ENCODE measurements at regions not wholly inside any gene's neighbourhood (a gene's known extent, or its start where the extent isn't known, plus 50 kb on each side); places are given as distances from the start of the nearest gene placed in this dataset.

DNA sequence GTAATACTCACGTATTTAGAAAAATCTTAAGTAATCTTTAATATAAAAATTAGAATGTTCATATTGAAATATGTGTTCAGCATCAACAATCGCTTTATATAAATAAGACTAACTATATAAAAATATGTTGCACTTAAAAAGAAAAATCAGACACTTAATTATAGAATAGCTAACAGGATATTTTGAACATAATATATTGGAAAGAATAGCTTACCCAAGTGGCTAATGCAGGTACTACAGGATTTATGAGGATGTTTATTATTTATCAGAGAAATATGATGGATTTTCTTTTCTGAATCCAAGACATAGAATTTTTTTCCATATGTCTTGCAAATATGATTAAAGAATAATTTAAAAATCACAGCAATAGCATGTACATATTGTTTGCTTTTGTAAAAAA lies 567.9 kb upstream of the GBE1 start:
- TF ChIP-seq POLR2A (IDR thresholded peaks at IDR 0.05) = no peak
- TF ChIP-seq, protein P1, sequence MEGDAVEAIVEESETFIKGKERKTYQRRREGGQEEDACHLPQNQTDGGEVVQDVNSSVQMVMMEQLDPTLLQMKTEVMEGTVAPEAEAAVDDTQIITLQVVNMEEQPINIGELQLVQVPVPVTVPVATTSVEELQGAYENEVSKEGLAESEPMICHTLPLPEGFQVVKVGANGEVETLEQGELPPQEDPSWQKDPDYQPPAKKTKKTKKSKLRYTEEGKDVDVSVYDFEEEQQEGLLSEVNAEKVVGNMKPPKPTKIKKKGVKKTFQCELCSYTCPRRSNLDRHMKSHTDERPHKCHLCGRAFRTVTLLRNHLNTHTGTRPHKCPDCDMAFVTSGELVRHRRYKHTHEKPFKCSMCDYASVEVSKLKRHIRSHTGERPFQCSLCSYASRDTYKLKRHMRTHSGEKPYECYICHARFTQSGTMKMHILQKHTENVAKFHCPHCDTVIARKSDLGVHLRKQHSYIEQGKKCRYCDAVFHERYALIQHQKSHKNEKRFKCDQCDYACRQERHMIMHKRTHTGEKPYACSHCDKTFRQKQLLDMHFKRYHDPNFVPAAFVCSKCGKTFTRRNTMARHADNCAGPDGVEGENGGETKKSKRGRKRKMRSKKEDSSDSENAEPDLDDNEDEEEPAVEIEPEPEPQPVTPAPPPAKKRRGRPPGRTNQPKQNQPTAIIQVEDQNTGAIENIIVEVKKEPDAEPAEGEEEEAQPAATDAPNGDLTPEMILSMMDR (IDR thresholded peaks at IDR 0.05) = peak in 3 of 6 experiments; percentile 12 to 39 (median 36)
